ENCODE measurements at regions not wholly inside any gene's neighbourhood (a gene's known extent, or its start where the extent isn't known, plus 50 kb on each side); places are given as distances from the start of the nearest gene placed in this dataset.

DNA sequence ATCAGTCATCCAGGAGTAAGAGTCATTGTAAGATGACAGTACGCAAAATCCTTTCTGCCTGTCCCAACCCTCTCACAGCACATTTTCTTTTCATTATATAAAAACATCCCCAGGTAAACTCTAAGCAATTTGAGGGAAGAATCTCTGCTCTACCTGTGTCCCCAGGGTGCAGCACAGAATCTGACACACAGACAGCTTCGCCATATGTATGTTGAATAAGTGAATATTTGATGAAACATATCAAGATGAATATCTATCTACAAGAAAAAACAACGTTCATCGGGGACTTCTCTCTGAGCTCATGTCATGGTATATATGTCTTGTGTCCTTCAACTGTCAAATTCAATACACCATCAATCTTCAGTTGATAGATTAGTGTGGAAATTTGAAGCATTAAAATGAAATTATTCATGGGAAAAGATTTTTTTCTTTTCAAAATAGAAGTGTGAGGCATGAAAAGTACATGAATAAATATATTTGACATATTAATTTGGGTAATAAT is 94.5 kb upstream of the KYNU start:
- Histone ChIP-seq H4K8ac (replicated peaks; ENCODE audit: insufficient read length, low read depth, low read length) (no peak overlapping the region), H2BK120ac (ENCODE audit: low read depth, low read length, poor library complexity, severe bottlenecking) (no peak overlapping the region), H3K23me2 (ENCODE audit: insufficient read length, low read depth, low read length, poor library complexity, severe bottlenecking) (no peaks in the 10 kb centered on the region), H2AFZ (ENCODE audit: low read length) (no peak overlapping the region), H3K27ac (ENCODE audit: insufficient read length, low read depth, low read length) (no peak overlapping the region), H3K4ac (ENCODE audit: low read depth, low read length) (no peak overlapping the region), H2BK20ac (ENCODE audit: low read depth, low read length, poor library complexity, severe bottlenecking) (no peak overlapping the region), H3K56ac (ENCODE audit: insufficient read length, low read depth, low read length) (no peak overlapping the region), H3K9ac (ENCODE audit: extremely low read depth, insufficient read length, low read length) (no peak overlapping the region), H2AK5ac (ENCODE audit: insufficient read length, low read length) (no peak overlapping the region), H3K79me2 (ENCODE audit: insufficient read depth, low read length) (no peaks in the 10 kb centered on the region), H3K27me3 (ENCODE audit: insufficient read depth, low read length) (no peaks in the 10 kb centered on the region), H3K23ac (ENCODE audit: insufficient read length, low read depth, low read length) (no peak overlapping the region), H4K91ac (ENCODE audit: insufficient read length, low read depth, low read length) (no peak overlapping the region), H2BK15ac (ENCODE audit: low read depth, low read length) (no peak overlapping the region), H3K79me1 (ENCODE audit: insufficient read depth, low read depth, low read length, poor library complexity, severe bottlenecking) (no peaks in the 10 kb centered on the region), H2BK5ac (ENCODE audit: insufficient read length, low read length) (no peak overlapping the region), H4K5ac (ENCODE audit: insufficient read length, low read depth, low read length) (no peak overlapping the region), H3K14ac (ENCODE audit: insufficient read depth, low read length) (no peak overlapping the region), H4K20me1 (ENCODE audit: control insufficient read depth, insufficient read depth, insufficient read length) (no peaks in the 10 kb centered on the region), H3K18ac (ENCODE audit: insufficient read length, low read depth, low read length) (no peak overlapping the region), H3T11ph (ENCODE audit: low read length) (no peak overlapping the region), H3K9me3 (ENCODE audit: control insufficient read depth, low read depth, low read length) (no peaks in the 10 kb centered on the region), H3K4me2 (ENCODE audit: insufficient read depth, insufficient read length, low read length) (no peak overlapping the region), H3K4me1 (ENCODE audit: insufficient read depth, low read length) (no peaks in the 10 kb centered on the region; the same call in 1 of the 2 replicates), H2BK12ac (ENCODE audit: insufficient read length, low read depth, low read length) (no peak overlapping the region)
- no peak overlapping the region for H3K27ac Mint-ChIP-seq
- H3K4me3 Mint-ChIP-seq, result no peak overlapping the region
- H3K4me1 Mint-ChIP-seq, result no peaks in the 10 kb centered on the region
- no peak for DNase-seq
- H3K9me3 Mint-ChIP-seq, result no peaks in the 10 kb centered on the region
- TF ChIP-seq, protein P1, sequence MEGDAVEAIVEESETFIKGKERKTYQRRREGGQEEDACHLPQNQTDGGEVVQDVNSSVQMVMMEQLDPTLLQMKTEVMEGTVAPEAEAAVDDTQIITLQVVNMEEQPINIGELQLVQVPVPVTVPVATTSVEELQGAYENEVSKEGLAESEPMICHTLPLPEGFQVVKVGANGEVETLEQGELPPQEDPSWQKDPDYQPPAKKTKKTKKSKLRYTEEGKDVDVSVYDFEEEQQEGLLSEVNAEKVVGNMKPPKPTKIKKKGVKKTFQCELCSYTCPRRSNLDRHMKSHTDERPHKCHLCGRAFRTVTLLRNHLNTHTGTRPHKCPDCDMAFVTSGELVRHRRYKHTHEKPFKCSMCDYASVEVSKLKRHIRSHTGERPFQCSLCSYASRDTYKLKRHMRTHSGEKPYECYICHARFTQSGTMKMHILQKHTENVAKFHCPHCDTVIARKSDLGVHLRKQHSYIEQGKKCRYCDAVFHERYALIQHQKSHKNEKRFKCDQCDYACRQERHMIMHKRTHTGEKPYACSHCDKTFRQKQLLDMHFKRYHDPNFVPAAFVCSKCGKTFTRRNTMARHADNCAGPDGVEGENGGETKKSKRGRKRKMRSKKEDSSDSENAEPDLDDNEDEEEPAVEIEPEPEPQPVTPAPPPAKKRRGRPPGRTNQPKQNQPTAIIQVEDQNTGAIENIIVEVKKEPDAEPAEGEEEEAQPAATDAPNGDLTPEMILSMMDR (conservative IDR thresholded peaks at IDR 0.05), result no peak
- H3K36me3 Mint-ChIP-seq (ENCODE audit: insufficient read depth in 1 of 3, low read depth in 3 of 3), result no peaks in the 10 kb centered on the region
- no peaks in the 10 kb centered on the region for H3K27me3 Mint-ChIP-seq (ENCODE audit: low read depth)
- no CpG with 5 or more reads among the region's 4 CpGs for WGBS (ENCODE audit: extremely low coverage, insufficient read length, low lambda C conversion rate)

Data from H9 (cell line).